WERI-Rb-1 (cell line): ENCODE measurements at regions not wholly inside any gene's neighbourhood (a gene's known extent, or its start where the extent isn't known, plus 50 kb on each side); places are given as distances from the start of the nearest gene placed in this dataset.

Source experiments
- DNase-seq: peaks from one replicate; pipeline ENCODE4 v3.0.0-alpha.2; 2020
- H3K27ac ChIP-seq: fragments of 250-450 bp; sonication (Bioruptor Pico); 2 replicates; pipeline ENCODE4 v1.5.1; 2020; ENCODE audit warnings: mild to moderate bottlenecking, moderate library complexity
- H3K27me3 ChIP-seq: fragments of 250-450 bp; sonication (Bioruptor Pico); 2 replicates; pipeline ENCODE4 v1.5.1; 2021; ENCODE audit warnings: mild to moderate bottlenecking, low read depth, moderate library complexity; ENCODE audit not compliant: insufficient read depth, severe bottlenecking
- H3K36me3 ChIP-seq: fragments of 250-450 bp; sonication (Bioruptor Pico); 2 replicates; pipeline ENCODE4 v1.5.1; 2020; ENCODE audit warnings: mild to moderate bottlenecking, moderate library complexity
- H3K4me3 ChIP-seq: 2 replicates; pipeline ENCODE4 v1.5.1; 2011; ENCODE audit warnings: low read depth, mild to moderate bottlenecking, control low read depth, low read length
- H3K9me3 ChIP-seq: fragments of 250-450 bp; sonication (Bioruptor Pico); 2 replicates; pipeline ENCODE4 v1.5.1; 2021; ENCODE audit warnings: mild to moderate bottlenecking, moderate library complexity; ENCODE audit not compliant: severe bottlenecking
- TF ChIP-seq, protein P1 (sequence below): IDR thresholded peaks from 2 replicates; pipeline ENCODE4 v1.5.1; 2011; ENCODE audit warnings: low read depth, mild to moderate bottlenecking, control low read depth, inconsistent platforms, low read length

DNA sequence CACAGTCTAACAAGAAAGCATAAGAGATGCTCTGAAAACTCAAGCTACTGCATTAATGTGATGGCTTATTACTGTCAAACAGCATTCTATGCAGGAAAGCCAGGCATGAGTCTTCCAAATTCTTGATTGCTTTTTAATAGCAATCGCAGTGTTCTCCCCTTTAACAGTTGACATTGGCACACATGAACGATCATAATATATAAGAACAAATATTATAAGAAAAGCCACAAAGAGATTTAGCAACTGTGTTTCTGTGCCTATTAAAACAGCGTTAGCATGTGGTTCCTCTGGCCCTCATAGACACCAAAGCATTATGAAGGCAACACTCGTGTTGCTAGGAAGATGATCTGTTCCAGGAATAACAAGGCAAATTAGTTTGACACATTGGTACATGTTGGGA, 245.0 kb downstream of the ACKR3 start:
- no peak for DNase-seq
- Histone ChIP-seq H3K27me3 (no peaks in the 10 kb centered on the region), H3K27ac (no peak overlapping the region), H3K4me3 (no peak overlapping the region), H3K36me3 (no peaks in the 10 kb centered on the region), H3K9me3 (peaks cover 6% of the 10 kb centered on the region)
- TF ChIP-seq, protein P1, sequence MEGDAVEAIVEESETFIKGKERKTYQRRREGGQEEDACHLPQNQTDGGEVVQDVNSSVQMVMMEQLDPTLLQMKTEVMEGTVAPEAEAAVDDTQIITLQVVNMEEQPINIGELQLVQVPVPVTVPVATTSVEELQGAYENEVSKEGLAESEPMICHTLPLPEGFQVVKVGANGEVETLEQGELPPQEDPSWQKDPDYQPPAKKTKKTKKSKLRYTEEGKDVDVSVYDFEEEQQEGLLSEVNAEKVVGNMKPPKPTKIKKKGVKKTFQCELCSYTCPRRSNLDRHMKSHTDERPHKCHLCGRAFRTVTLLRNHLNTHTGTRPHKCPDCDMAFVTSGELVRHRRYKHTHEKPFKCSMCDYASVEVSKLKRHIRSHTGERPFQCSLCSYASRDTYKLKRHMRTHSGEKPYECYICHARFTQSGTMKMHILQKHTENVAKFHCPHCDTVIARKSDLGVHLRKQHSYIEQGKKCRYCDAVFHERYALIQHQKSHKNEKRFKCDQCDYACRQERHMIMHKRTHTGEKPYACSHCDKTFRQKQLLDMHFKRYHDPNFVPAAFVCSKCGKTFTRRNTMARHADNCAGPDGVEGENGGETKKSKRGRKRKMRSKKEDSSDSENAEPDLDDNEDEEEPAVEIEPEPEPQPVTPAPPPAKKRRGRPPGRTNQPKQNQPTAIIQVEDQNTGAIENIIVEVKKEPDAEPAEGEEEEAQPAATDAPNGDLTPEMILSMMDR, result no peak

DNA sequence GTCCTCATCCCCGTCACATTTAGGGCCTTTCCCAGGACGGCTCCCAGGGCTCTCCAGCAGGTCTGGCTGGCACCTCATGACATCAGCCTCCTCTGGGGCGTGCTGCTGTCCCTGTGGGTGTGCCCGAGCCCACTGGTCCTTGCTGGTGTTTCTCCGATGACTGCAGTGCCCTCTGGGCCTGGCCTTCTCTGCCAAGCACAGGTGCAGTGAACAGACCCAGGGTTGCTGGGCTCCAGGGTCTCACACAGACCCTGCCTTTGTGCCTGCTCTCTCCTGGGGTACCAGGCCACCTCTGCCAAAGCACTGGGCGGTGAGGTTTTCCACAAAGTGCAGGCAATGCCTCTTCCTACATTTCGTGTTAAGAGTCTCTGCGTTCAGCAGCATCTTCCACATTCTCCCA, 246.1 kb downstream of the ACKR3 start:
- H3K27ac ChIP-seq, result no peak overlapping the region
- no peak for DNase-seq
- TF ChIP-seq, protein P1, result no peak

DNA sequence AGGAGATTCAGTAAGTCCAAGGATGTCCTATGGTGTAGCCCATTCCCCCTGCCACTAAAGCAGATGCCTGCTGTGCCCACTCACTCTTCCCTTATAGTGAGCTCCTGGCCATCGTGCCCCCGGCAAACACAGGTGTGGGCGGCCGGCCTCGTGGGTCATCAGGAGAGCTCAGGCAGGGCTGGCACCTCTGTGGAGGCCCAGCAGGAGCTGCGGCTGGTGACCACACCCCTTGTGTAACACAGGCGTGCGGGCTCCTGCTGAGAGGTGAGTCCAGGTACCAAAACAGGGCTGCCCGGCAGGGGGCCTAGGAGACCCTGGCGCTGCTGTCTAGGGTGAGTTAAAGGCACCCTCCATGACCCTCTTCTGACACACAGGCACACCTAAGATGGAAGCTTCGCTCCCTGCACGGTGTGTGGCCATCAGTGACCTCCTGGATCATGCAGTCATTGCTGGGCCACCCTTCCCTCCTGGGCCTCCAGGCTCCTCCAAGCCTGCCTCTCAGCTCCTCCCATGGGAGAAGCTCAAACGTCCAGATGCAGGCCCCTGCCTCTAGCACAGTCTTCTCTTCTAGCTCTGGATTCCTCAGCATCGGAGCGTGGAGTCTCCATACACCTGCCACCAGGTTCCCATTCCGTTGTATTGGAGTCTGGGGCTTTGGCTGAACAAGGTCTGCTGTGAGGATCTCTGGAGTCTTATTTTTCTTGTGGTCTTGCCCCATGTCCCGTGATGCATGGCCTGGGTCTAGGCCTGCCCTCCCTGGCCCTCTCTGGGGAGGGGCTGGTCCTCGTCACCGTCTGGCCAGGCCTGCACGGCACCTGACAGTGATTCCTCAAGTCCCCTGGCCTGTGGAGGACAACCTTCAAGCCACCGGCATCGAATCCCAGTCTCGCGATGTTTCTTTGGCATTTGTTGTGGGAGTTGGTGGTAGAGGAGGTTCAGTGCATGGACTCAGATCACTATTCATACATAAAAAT, 246.9 kb downstream of the ACKR3 start:
- TF ChIP-seq, protein P1, result no peak
- no peak overlapping the region for H3K27ac ChIP-seq
- no peaks in the 10 kb centered on the region for H3K9me3 ChIP-seq
- H3K27me3 ChIP-seq, result no peaks in the 10 kb centered on the region
- no peaks in the 10 kb centered on the region for H3K36me3 ChIP-seq
- no peak for DNase-seq
- no peak overlapping the region for H3K4me3 ChIP-seq

More for the DNA sequence above, 246.1 kb downstream of the ACKR3 start:
- no peak overlapping the region for H3K4me3 ChIP-seq
- no peaks in the 10 kb centered on the region for H3K9me3 ChIP-seq
- H3K27me3 ChIP-seq, result no peaks in the 10 kb centered on the region
- no peaks in the 10 kb centered on the region for H3K36me3 ChIP-seq

DNA sequence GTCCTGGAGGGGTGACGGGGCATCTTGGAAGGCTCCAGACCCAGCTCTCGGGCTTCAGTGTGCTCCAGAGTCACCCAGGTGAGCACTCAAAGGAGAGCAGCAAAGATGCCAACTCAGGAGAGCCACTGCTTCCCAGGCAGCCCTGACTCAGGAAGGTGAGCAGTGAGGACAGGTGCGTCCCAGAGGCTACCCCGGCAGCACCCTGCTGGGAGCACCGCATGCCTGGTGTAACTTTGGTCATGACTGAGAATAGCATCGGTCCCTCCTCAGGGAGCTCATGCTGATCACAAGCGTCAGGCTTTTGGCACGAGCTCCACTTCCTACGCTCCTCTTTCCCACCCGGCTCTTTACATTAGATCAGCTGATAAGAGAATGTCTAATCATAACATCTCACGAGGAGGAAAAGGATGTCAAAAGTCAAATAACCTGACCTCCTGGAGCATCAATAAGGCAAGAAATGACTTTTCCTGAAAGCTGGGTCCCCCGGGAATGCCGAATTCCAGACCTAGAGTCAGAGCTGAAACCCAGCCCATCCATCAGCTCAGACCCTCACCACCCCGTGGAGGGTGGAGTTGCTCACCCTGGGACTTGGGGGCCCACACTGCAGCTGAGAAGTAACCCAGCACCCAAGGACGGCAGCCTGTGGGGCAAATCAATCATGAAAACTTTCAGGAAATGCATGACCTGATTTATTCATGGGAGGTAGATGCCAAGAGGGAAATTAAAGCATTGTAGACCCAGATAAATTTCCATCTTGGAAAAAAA, 248.8 kb downstream of the ACKR3 start:
- H3K27me3 ChIP-seq, result no peaks in the 10 kb centered on the region
- H3K9me3 ChIP-seq, result no peaks in the 10 kb centered on the region
- H3K27ac ChIP-seq, result no peak overlapping the region
- DNase-seq, result no peak
- no peak overlapping the region for H3K4me3 ChIP-seq
- no peaks in the 10 kb centered on the region for H3K36me3 ChIP-seq
- TF ChIP-seq, protein P1, result no peak

DNA sequence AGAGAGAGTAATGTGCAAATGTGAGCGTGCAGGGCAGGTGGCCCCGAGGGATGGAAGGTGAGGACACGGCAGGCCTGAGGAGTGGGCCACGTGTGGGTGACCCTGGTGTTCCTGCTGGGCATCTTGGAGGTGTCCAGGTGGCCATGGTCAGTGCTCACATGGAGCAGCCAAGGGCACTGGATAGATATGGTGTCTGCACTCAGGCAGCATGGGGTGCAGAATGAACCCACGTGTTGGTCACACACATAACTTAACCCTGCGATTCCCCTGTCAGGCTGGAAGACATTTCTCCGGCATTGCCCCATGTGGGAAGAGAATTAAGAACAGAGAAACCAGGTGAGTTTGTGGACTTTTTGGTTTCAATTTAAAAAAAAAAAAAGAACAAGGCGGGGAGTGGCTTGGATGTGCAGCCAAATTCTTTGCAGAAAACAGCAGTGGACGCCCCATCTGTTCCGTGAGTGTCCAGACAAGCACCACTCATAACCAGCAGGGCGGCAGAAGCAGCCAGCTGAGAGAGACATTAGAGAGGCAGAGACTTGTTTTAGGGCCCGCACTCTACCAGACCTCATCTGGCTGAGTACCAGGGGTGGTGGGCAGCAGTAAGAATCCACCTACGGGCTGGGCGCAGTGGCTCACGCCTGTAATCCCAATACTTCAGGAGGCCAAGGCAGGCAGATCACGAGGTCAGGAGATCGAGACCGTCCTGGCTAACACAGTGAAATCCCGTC, 249.8 kb downstream of the ACKR3 start:
- no peak overlapping the region for H3K4me3 ChIP-seq
- TF ChIP-seq, protein P1, result peak; percentile 12; the same call in 1 of the 2 replicates
- no peak for DNase-seq
- H3K36me3 ChIP-seq, result no peaks in the 10 kb centered on the region
- H3K27ac ChIP-seq, result no peak overlapping the region
- no peaks in the 10 kb centered on the region for H3K27me3 ChIP-seq
- no peaks in the 10 kb centered on the region for H3K9me3 ChIP-seq
